ENCODE measurements at regions not wholly inside any gene's neighbourhood (a gene's known extent, or its start where the extent isn't known, plus 50 kb on each side); places are given as distances from the start of the nearest gene placed in this dataset.

DNA sequence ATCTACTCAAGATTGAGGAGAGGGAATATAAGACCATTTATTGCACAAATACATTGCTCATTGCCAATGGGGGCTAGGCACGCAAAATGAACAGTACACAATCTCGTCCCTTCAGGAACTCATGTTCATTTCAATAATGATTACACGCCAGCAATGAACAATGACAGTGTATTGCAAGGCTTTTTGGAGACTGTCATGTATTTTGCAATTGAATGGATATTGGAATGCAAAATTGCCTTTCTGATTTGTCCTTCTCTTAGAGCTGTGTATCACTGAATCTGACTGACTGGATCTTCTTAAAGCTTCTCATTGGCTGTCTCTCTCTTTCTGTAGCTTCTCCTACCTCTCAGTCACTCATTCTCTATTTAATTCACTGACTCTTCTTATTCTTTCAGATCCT is 400.2 kb upstream of the DCN start:
- Histone ChIP-seq H3K27me3 (replicated peaks; ENCODE audit: control insufficient read depth, insufficient read depth, low read length) (no peaks in the 10 kb centered on the region), H3K9ac (ENCODE audit: low read length) (no peak overlapping the region), H3K36me3 (ENCODE audit: control insufficient read depth, insufficient read depth, low read length, severe bottlenecking) (no peaks in the 10 kb centered on the region), H3K9me3 (ENCODE audit: control insufficient read depth, low read length) (no peaks in the 10 kb centered on the region), H3K4me1 (ENCODE audit: control insufficient read depth, insufficient read depth, low read length) (peaks cover under 1% of the 10 kb centered on the region), H3K4me3 (ENCODE audit: low read length) (no peak overlapping the region)
- DNase-seq (ENCODE audit: low read depth): no peak

DNA sequence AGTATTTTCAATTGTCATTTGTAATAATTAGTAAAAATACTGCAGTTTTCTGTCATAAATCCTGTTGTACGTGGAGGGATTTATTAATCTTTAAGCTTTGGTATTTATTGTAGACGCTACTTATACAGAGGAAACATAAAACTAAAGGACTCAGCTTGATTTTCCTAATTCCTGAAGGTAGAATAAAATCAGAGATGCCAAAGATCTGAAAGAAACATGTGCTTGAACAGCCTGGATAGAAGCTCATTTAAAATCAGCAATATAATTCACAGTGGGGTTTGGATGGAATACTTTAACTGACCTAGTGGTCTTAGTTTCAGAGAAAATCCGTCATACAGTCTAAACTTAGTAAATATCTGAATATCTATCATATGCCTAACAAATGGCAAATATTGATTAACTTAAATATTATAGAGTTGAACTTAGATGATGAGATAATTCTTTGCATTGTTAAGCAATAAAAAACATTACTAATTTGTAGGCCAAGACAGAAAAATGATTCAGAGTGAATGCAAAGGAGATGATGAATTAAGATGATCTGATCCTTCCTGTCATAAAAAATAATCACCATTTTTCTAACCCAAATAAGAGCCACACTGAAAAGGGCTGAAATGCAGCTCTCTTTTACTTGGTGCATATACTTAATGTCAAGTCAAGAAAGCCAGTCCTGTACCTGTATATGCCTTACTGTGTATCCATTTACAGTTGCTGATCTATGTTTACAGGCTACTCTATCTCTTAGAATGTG is 397.1 kb upstream of the DCN start:
- H3K27me3 ChIP-seq (replicated peaks; ENCODE audit: control insufficient read depth, insufficient read depth, low read length): no peaks in the 10 kb centered on the region
- no peaks in the 10 kb centered on the region for H3K9me3 ChIP-seq (ENCODE audit: control insufficient read depth, low read length)
- H3K4me3 ChIP-seq (ENCODE audit: low read length): no peak overlapping the region
- H3K9ac ChIP-seq (ENCODE audit: low read length): no peak overlapping the region
- peaks cover 4% of the 10 kb centered on the region for H3K4me1 ChIP-seq (ENCODE audit: control insufficient read depth, insufficient read depth, low read length)
- no peak for DNase-seq (ENCODE audit: low read depth)
- H3K36me3 ChIP-seq (ENCODE audit: control insufficient read depth, insufficient read depth, low read length, severe bottlenecking): no peaks in the 10 kb centered on the region

DNA sequence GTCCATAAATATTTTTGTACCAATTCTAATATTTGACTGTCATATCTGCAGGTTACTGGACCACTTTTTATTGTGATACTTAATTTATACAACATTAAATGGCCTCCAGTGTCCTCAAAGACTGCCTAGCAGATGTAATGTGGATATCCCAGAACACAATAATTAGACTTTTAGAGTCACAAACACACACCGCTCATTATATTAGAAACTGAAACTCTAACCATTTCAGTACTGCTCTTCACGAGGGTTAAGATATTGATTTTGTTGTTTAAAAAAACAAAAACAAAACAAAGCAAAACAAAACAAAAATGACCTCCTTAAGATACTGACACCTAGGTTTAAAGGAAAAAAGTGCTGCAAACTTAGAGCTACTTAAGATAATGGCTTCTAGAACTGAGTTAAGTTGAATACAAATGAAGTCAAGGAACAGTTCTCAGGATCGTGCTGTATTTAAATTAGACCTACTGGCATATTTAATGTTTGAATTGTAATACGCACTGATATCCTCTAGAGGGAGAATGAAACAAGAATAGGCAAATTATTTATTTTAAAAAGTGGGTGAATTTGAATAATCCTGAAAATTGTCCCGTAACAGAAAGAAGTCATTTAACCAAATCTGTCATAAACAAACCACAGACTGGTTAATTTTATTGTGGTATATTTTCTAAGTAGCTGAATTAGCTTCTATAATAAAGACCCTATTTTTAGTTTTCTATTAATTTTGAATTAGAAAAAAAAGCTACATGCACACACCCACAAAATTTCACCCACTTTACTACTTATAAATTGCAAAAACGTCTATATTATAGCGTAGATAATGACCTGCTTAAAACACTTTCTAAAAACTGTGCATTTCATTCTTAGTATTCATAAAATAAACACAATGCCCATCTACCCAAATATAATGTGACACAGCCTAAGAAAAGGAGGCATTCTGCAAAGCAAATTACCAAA is 395.2 kb upstream of the DCN start:
- Histone ChIP-seq H3K27me3 (replicated peaks; ENCODE audit: control insufficient read depth, insufficient read depth, low read length) (no peaks in the 10 kb centered on the region), H3K36me3 (ENCODE audit: control insufficient read depth, insufficient read depth, low read length, severe bottlenecking) (no peaks in the 10 kb centered on the region), H3K9me3 (ENCODE audit: control insufficient read depth, low read length) (no peaks in the 10 kb centered on the region), H3K9ac (ENCODE audit: low read length) (peak overlapping the region; percentile 83), H3K4me1 (ENCODE audit: control insufficient read depth, insufficient read depth, low read length) (peaks cover 4% of the 10 kb centered on the region), H3K4me3 (ENCODE audit: low read length) (peak overlapping the region; percentile 80)
- DNase-seq (ENCODE audit: low read depth): peak; percentile 73

- no peak overlapping the region for H3K9ac ChIP-seq (ENCODE audit: low read length)
- DNase-seq (ENCODE audit: low read depth): no peak
- no peak overlapping the region for H3K4me3 ChIP-seq (ENCODE audit: low read length)
- H3K9me3 ChIP-seq (ENCODE audit: control insufficient read depth, low read length): no peaks in the 10 kb centered on the region
- H3K27me3 ChIP-seq (replicated peaks; ENCODE audit: control insufficient read depth, insufficient read depth, low read length): no peaks in the 10 kb centered on the region
- no peaks in the 10 kb centered on the region for H3K36me3 ChIP-seq (ENCODE audit: control insufficient read depth, insufficient read depth, low read length, severe bottlenecking)
- peaks cover 4% of the 10 kb centered on the region for H3K4me1 ChIP-seq (ENCODE audit: control insufficient read depth, insufficient read depth, low read length)
These were observed 393.8 kb upstream of the DCN start for GRCh38 chr12:91576432-91576831.

DNA sequence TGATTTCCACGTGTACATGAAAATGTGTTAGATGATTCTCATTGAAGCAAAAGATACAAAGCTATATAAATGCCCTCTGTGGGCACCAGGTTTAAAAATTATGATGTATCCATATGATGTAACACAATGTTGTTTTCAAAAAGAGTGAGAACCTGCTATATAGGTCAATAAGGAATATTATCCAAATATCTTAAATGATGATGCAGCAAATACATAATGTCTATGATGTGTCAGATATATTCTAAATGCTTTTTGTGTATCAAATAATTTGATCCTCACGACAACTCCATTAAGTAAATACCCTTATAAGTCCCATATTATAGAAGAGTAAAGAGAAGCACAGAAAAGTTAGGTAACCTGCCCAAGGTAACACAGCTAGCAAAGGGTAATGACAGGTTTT is 393.0 kb upstream of the DCN start:
- no peak overlapping the region for H3K9ac ChIP-seq (ENCODE audit: low read length)
- peaks cover 4% of the 10 kb centered on the region for H3K4me1 ChIP-seq (ENCODE audit: control insufficient read depth, insufficient read depth, low read length)
- no peak for DNase-seq (ENCODE audit: low read depth)
- no peak overlapping the region for H3K4me3 ChIP-seq (ENCODE audit: low read length)
- no peaks in the 10 kb centered on the region for H3K9me3 ChIP-seq (ENCODE audit: control insufficient read depth, low read length)
- H3K36me3 ChIP-seq (ENCODE audit: control insufficient read depth, insufficient read depth, low read length, severe bottlenecking): no peaks in the 10 kb centered on the region
- no peaks in the 10 kb centered on the region for H3K27me3 ChIP-seq (replicated peaks; ENCODE audit: control insufficient read depth, insufficient read depth, low read length)

- peak overlapping the region; percentile 3 for H3K9ac ChIP-seq (ENCODE audit: low read length)
- peak overlapping the region; percentile 59 for H3K4me3 ChIP-seq (ENCODE audit: low read length)
- peaks cover 4% of the 10 kb centered on the region for H3K4me1 ChIP-seq (ENCODE audit: control insufficient read depth, insufficient read depth, low read length)
- H3K9me3 ChIP-seq (ENCODE audit: control insufficient read depth, low read length): no peaks in the 10 kb centered on the region
- H3K27me3 ChIP-seq (replicated peaks; ENCODE audit: control insufficient read depth, insufficient read depth, low read length): no peaks in the 10 kb centered on the region
- no peak for DNase-seq (ENCODE audit: low read depth)
- H3K36me3 ChIP-seq (ENCODE audit: control insufficient read depth, insufficient read depth, low read length, severe bottlenecking): no peaks in the 10 kb centered on the region
These were observed 392.4 kb upstream of the DCN start for GRCh38 chr12:91574975-91575374.

- Histone ChIP-seq H3K36me3 (ENCODE audit: control insufficient read depth, insufficient read depth, low read length, severe bottlenecking) (no peaks in the 10 kb centered on the region), H3K9ac (ENCODE audit: low read length) (peak overlapping the region; percentile 3), H3K4me1 (ENCODE audit: control insufficient read depth, insufficient read depth, low read length) (peaks cover 4% of the 10 kb centered on the region), H3K9me3 (ENCODE audit: control insufficient read depth, low read length) (no peaks in the 10 kb centered on the region), H3K27me3 (replicated peaks; ENCODE audit: control insufficient read depth, insufficient read depth, low read length) (no peaks in the 10 kb centered on the region), H3K4me3 (ENCODE audit: low read length) (peak overlapping the region; percentile 59)
- peak; percentile 32 for DNase-seq (ENCODE audit: low read depth)
These were observed 391.8 kb upstream of the DCN start for GRCh38 chr12:91574391-91574790.

GRCh38 chr12:91572869-91573268 is 390.3 kb upstream of the DCN start:
- H3K27me3 ChIP-seq (replicated peaks; ENCODE audit: control insufficient read depth, insufficient read depth, low read length): no peaks in the 10 kb centered on the region
- H3K4me3 ChIP-seq (ENCODE audit: low read length): no peak overlapping the region
- DNase-seq (ENCODE audit: low read depth): no peak
- no peaks in the 10 kb centered on the region for H3K36me3 ChIP-seq (ENCODE audit: control insufficient read depth, insufficient read depth, low read length, severe bottlenecking)
- H3K4me1 ChIP-seq (ENCODE audit: control insufficient read depth, insufficient read depth, low read length): peaks cover 4% of the 10 kb centered on the region
- no peaks in the 10 kb centered on the region for H3K9me3 ChIP-seq (ENCODE audit: control insufficient read depth, low read length)
- no peak overlapping the region for H3K9ac ChIP-seq (ENCODE audit: low read length)

DNA sequence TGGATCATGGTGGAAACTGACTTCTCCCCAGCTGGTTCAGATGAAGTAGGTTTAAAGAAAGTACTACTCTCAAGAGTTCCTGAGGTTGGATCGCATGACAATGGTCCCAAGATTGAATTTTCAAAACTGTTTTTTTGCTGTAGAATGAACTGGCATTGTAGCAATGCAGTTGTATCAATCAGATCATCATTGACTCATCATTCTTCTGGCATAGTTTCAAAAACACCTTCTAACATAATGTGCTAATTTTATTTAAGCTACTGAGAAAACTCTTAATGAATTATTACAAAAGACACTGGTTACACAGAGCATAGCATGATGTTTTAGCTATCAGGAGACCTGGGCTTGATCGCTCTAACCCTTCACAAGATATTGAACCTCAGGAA is 384.5 kb upstream of the DCN start:
- Histone ChIP-seq H3K4me1 (ENCODE audit: control insufficient read depth, insufficient read depth, low read length) (no peaks in the 10 kb centered on the region), H3K4me3 (ENCODE audit: low read length) (no peak overlapping the region)

DNA sequence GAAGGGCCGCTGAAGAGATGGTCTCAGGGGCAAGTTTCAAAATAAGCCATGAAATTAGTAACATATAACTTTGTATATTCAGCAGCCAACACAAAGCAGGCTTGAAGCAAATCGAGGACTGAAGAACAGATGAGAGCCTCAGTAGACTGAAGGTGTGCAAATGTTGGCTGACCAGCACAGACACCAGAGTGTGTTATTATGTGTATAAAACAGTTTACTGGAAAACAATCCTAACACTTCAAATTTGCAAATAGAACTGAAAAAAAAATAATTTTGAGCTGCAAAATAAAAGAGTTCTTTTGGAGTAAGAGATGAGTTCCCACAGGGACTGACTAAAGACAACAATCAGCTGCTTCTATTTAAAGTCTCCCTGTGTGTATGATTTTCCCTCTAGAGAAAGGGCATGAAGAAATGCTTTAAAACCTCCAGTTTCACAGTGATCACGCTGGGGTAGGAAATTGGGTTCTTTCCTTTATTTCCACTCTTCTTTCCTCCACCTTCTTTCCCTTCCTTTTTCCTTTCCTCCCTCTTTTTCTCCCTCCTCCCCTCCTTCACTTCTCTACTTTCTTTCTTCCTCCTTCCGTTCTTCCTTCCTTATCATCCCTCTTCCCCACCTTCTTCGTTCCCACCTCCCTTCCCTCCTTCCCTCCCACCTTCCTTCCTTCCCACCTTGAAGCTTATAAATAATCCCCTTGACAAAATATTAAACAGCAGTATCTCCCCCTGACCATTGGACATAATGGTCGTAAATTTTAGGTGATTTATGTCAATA is 383.9 kb upstream of the DCN start:
- no peaks in the 10 kb centered on the region for H3K4me1 ChIP-seq (ENCODE audit: control insufficient read depth, insufficient read depth, low read length)
- no peaks in the 10 kb centered on the region for H3K9me3 ChIP-seq (ENCODE audit: control insufficient read depth, low read length)
- no peak for DNase-seq (ENCODE audit: low read depth)
- H3K4me3 ChIP-seq (ENCODE audit: low read length): no peak overlapping the region
- no peak overlapping the region for H3K9ac ChIP-seq (ENCODE audit: low read length)
- H3K36me3 ChIP-seq (ENCODE audit: control insufficient read depth, insufficient read depth, low read length, severe bottlenecking): no peaks in the 10 kb centered on the region
- H3K27me3 ChIP-seq (replicated peaks; ENCODE audit: control insufficient read depth, insufficient read depth, low read length): no peaks in the 10 kb centered on the region

More for the DNA sequence above, 384.5 kb upstream of the DCN start:
- no peaks in the 10 kb centered on the region for H3K36me3 ChIP-seq (ENCODE audit: control insufficient read depth, insufficient read depth, low read length, severe bottlenecking)
- no peak overlapping the region for H3K9ac ChIP-seq (ENCODE audit: low read length)
- no peaks in the 10 kb centered on the region for H3K9me3 ChIP-seq (ENCODE audit: control insufficient read depth, low read length)
- no peak for DNase-seq (ENCODE audit: low read depth)
- no peaks in the 10 kb centered on the region for H3K27me3 ChIP-seq (replicated peaks; ENCODE audit: control insufficient read depth, insufficient read depth, low read length)

DNA sequence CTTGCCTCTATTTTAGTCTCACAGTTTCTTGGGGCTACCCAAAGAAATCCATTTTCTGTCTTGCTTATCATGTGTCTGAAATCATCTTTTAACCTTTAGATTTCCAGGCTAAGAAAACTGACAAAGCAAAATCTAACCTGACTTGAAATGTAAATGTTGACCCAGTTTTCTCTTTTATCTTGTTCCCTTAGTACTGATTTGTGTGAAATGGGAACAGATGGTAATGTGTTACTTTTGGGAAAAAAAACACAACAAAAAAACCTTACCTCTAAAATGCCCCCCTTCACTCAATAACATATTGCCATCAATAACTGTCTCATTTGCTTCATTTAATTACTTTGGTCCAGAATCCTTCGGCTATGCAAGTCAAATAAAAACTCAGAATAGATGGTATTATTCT is 383.2 kb upstream of the DCN start:
- H3K4me3 ChIP-seq (ENCODE audit: low read length): no peak overlapping the region
- DNase-seq (ENCODE audit: low read depth): no peak
- H3K9ac ChIP-seq (ENCODE audit: low read length): no peak overlapping the region
- H3K27me3 ChIP-seq (replicated peaks; ENCODE audit: control insufficient read depth, insufficient read depth, low read length): no peaks in the 10 kb centered on the region
- no peaks in the 10 kb centered on the region for H3K9me3 ChIP-seq (ENCODE audit: control insufficient read depth, low read length)
- H3K36me3 ChIP-seq (ENCODE audit: control insufficient read depth, insufficient read depth, low read length, severe bottlenecking): no peaks in the 10 kb centered on the region
- H3K4me1 ChIP-seq (ENCODE audit: control insufficient read depth, insufficient read depth, low read length): no peaks in the 10 kb centered on the region
